GM18873 (cell line): ENCODE measurements at regions not wholly inside any gene's neighbourhood (a gene's known extent, or its start where the extent isn't known, plus 50 kb on each side); places are given as distances from the start of the nearest gene placed in this dataset.
"Not testable (repeated sequence)": the region's sequence is repeated elsewhere in the genome, so short reads cannot be mapped to it uniquely, and the experiment has no call there.

ENCODE experiments used
- ATAC-seq: cut with Tn5 transposase; IDR thresholded peaks from one replicate; pipeline ENCODE4 v1.9.1; 2021; ENCODE audit warnings: mild to moderate bottlenecking, moderate library complexity, moderate number of reproducible peaks; ENCODE audit not compliant: unreplicated experiment, low FRiP score

- no peak for ATAC-seq
Measured at GRCh38 chr2:39838589-39838988, 59.5 kb upstream of the THUMPD2 start.

GRCh38 chr2:39837856-39838453, 58.9 kb upstream of the THUMPD2 start:
- ATAC-seq, result peak; percentile 92

GRCh38 chr2:39836638-39837037, 57.6 kb upstream of the THUMPD2 start:
- ATAC-seq, result no peak

GRCh38 chr2:39834426-39834825, 55.4 kb upstream of the THUMPD2 start:
- no peak for ATAC-seq

- not testable (repeated sequence) for ATAC-seq
Measured at GRCh38 chr2:39830610-39831009, 51.6 kb upstream of the THUMPD2 start.
